ENCODE measurements at regions not wholly inside any gene's neighbourhood (a gene's known extent, or its start where the extent isn't known, plus 50 kb on each side); places are given as distances from the start of the nearest gene placed in this dataset.

GRCh38 chr2:16076911-16077310 lies 136.6 kb downstream of the MYCN start:
- Histone ChIP-seq H3K4me3 (ENCODE audit: extremely low read depth in 1 of 4, insufficient read depth in 2 of 4, low read depth in 3 of 4, low read length in 4 of 4) (no peak overlapping the region), H2AFZ (ENCODE audit: low read length) (no peak overlapping the region), H3K79me1 (ENCODE audit: low read depth, low read length) (no peaks in the 10 kb centered on the region), H3K56ac (replicated peaks; ENCODE audit: insufficient read length, low read depth, low read length) (no peak overlapping the region), H3K4me2 (ENCODE audit: insufficient read depth in 1 of 2, low read depth in 2 of 2, low read length in 2 of 2) (no peak overlapping the region), H3K4me1 (replicated peaks in 1 of 4; ENCODE audit: control insufficient read depth in 3 of 4, insufficient read depth in 4 of 4, low read length in 3 of 4) (peaks cover 0 to 6% (median 2%) of the 10 kb centered on the region in 4 experiments; a peak in 4 of 7 replicates), H3K9me3 (ENCODE audit: insufficient read depth in 2 of 2, low read depth in 1 of 2, low read length in 1 of 2) (no peaks in the 10 kb centered on the region), H2AK5ac (ENCODE audit: low read depth, low read length) (no peak overlapping the region), H2BK12ac (ENCODE audit: low read depth, low read length) (peak overlapping the region; percentile 20; the same call in 1 of the 2 replicates), H3K79me2 (ENCODE audit: control insufficient read depth in 1 of 2, insufficient read depth in 2 of 2, low read length in 2 of 2) (no peaks in the 10 kb centered on the region), H3K23me2 (ENCODE audit: low read depth, low read length) (no peaks in the 10 kb centered on the region), H2BK15ac (ENCODE audit: low read length) (0 out of 2 replicates have a peak overlapping the region, but pooled peaks have one; percentile 49), H4K8ac (ENCODE audit: extremely low read depth, insufficient read depth, low read length) (no peak overlapping the region), H3K23ac (ENCODE audit: insufficient read length) (no peak overlapping the region), H3K9ac (replicated peaks in 1 of 4; ENCODE audit: extremely low read depth in 1 of 4, low read depth in 3 of 4, low read length in 3 of 4) (no peak overlapping the region), H2BK20ac (ENCODE audit: low read length) (no peak overlapping the region), H3K27me3 (replicated peaks in 1 of 4; ENCODE audit: control insufficient read depth in 3 of 4, extremely low read depth in 1 of 4, insufficient read depth in 3 of 4, low read length in 3 of 4) (no peaks in the 10 kb centered on the region), H2BK5ac (ENCODE audit: low read depth, low read length) (no peak overlapping the region), H3K14ac (ENCODE audit: insufficient read length) (no peak overlapping the region), H3K27ac (ENCODE audit: low read depth, low read length) (no peak overlapping the region), H4K20me1 (replicated peaks in 1 of 2; ENCODE audit: control insufficient read depth in 1 of 2, insufficient read depth in 2 of 2, low read length in 2 of 2) (no peaks in the 10 kb centered on the region), H4K91ac (replicated peaks; ENCODE audit: insufficient read length, low read length) (no peak overlapping the region), H3K36me3 (ENCODE audit: control insufficient read depth in 2 of 4, insufficient read depth in 4 of 4, low read length in 3 of 4) (no peaks in the 10 kb centered on the region), H3K4ac (replicated peaks; ENCODE audit: insufficient read length, low read depth, low read length) (no peak overlapping the region), H4K5ac (ENCODE audit: insufficient read length, low read depth, low read length) (no peak overlapping the region), H3K18ac (ENCODE audit: extremely low read depth, low read length) (no peak overlapping the region), H2BK120ac (replicated peaks; ENCODE audit: low read depth, low read length) (no peak overlapping the region)
- FAIRE-seq (no peak), DNase-seq (ENCODE audit: low read depth in 1 of 2, low spot score in 2 of 2) (no peak)
- WGBS, 2 experiments (ENCODE audit: extremely low coverage in 1 of 2, insufficient coverage in 1 of 2, insufficient read length in 1 of 2, insufficient replicate concordance in 2 of 2, low coverage in 1 of 2, low lambda C conversion rate in 2 of 2, missing lambda C conversion rate in 1 of 2), result 86% methylated on average over 5 of the region's 5 CpGs; no CpG with 5 or more reads in 1 of the 2 experiments
- ChIA-PET POLR2A (ENCODE audit: partially characterized antibody) (no interaction called here), CTCF (ENCODE audit: partially characterized antibody) (no interaction called here)
- no peak for TF ChIP-seq EZH2 (IDR thresholded peaks at IDR 0.05; ENCODE audit: low read depth, low read length, severe bottlenecking)
- TF ChIP-seq SIX5 (IDR thresholded peaks at IDR 0.05; ENCODE audit: low read depth, low read length), result no peak
- TF ChIP-seq POLR2A (IDR thresholded peaks at IDR 0.05; ENCODE audit: control extremely low read depth in 1 of 2, low read depth in 2 of 2, low read length in 2 of 2), result no peak
- TF ChIP-seq TEAD4 (IDR thresholded peaks at IDR 0.05; ENCODE audit: low read depth, low read length), result no peak
- no peak for TF ChIP-seq CREB1 (IDR thresholded peaks at IDR 0.05)
- no peak for TF ChIP-seq NRF1 (IDR thresholded peaks at IDR 0.05; ENCODE audit: low read depth, low read length)
- no peak for TF ChIP-seq NANOG (IDR thresholded peaks at IDR 0.05; ENCODE audit: insufficient read depth, low read depth, low read length, poor library complexity, severe bottlenecking)
- no peak for TF ChIP-seq CBX8 (IDR thresholded peaks at IDR 0.05; ENCODE audit: borderline replicate concordance, low read depth, low read length)
- no peak for TF ChIP-seq ASH2L (IDR thresholded peaks at IDR 0.05; ENCODE audit: low read length)
- TF ChIP-seq KDM5A (IDR thresholded peaks at IDR 0.05; ENCODE audit: low read length), result no peak
- no peak for TF ChIP-seq HDAC6 (IDR thresholded peaks at IDR 0.05; ENCODE audit: low read depth, low read length)
- no peak for TF ChIP-seq KDM4A (IDR thresholded peaks at IDR 0.05; ENCODE audit: low read depth, low read length, severe bottlenecking)
- no peak for TF ChIP-seq ZNF274 (IDR thresholded peaks at IDR 0.05; ENCODE audit: borderline replicate concordance, extremely low read depth, low read length)
- TF ChIP-seq FOSL1 (IDR thresholded peaks at IDR 0.05; ENCODE audit: insufficient read depth, low read depth, low read length), result no peak

Data from H1 (cell line).